Stimulated activated CD8-positive, alpha-beta memory T cell treated with anti-CD3 and anti-CD28 coated beads, Interleukin-7, amount 100 ng/mL, for 4 hours (primary cell): ENCODE measurements at regions not wholly inside any gene's neighbourhood (a gene's known extent, or its start where the extent isn't known, plus 50 kb on each side); places are given as distances from the start of the nearest gene placed in this dataset.

ENCODE experiments used
- DNase-seq, 2 donors: peaks; one replicate each; pipeline ENCODE4 v3.0.0-alpha.2; 2020; ENCODE audit warnings: low read depth in 2 of 2

DNA sequence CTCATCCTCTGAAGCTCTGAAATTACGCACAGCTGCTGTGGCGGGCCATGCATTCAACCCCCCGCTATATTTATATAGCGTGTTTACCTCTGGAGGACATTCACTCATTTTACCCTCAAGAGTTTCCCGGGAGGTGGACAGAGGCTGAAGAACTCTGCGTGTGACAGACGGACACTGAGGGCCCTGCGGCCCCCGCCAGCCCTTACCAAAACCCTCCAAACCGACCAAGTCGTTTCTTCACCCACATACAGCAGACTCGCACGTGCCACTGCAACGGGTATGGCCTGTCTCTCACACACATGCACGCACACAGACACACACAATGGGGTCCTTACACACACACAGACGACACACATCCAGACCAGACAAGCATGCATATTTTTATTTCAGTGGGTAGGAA, 216.4 kb upstream of the FOXF1 start:
- DNase-seq = no peak

GRCh38 chr16:86294535-86295196, 215.7 kb upstream of the FOXF1 start:
- no peak for DNase-seq

GRCh38 chr16:86296256-86296655, 214.1 kb upstream of the FOXF1 start:
- no peak for DNase-seq

GRCh38 chr16:86297391-86297790, 212.9 kb upstream of the FOXF1 start:
- DNase-seq = no peak

GRCh38 chr16:86297866-86298757, 212.2 kb upstream of the FOXF1 start:
- DNase-seq = no peak

- DNase-seq = no peak
Measured at GRCh38 chr16:86298758-86299134, 211.6 kb upstream of the FOXF1 start.

DNA sequence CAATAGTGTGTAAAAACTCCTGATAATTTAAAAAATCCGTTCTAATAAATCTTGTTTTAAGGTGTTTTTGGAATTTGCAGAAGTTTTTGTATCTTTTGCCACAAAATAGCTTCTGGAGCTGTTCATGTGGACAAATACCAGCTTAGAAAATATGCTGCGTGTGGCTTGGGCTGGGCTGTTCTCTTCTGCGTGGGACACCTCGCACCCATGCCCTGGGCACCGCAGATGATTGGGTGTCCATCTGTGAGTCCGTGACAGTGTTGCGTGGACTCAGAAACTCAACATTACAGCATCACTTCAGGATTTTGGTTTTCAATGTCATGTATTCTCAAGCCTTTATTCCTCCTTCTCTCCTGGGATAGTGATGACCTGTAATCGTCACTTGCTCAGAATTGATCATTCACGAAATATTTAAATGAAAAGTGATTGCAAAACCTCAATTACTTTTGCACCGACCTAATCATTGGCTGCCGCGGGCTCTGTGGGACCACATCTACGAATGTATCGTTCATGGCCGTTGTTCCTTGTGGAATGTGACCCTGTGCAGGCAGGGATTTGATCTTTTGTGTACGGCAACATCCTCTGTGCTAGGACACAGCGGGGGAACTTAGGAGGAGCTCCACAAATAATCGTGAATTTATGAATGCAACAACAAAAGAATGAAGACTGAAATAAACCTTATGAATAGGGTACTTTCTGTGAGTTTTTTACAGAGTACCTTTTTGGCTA, 210.3 kb upstream of the FOXF1 start:
- no peak for DNase-seq

GRCh38 chr16:86300746-86301481, 209.4 kb upstream of the FOXF1 start:
- no peak for DNase-seq

DNA sequence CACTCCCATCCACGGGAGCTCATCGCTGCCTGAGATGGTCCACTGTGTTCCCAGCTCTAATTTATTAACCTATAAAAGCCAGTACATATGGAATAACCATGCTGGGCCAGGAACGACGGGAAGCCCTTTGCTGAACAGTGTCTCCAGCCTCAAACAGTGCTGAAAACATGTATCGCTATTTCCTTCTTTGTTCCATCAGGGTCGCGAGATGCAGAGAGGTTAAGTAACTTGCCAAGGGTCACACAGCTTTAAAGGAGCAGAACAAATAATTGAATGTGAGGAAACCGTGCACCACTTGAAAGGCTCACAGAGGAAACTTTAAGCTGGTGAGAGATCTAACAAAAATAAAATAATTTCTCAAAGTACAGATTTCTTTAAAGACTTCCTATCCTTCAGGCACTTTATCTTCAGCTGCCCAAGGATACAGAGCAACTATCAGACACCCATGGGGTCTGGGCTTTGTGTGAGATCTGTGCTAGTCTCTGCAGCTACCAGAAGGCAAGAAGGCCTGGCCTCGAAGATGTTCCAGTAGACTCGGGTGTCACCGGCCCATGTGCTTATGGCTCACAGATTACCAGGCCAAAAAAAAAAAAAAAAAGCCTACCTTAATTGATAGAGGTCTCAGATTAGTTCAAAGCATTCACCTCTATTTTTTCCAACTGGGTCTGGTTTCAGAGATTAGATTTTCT, 207.8 kb upstream of the FOXF1 start:
- no peak for DNase-seq

DNA sequence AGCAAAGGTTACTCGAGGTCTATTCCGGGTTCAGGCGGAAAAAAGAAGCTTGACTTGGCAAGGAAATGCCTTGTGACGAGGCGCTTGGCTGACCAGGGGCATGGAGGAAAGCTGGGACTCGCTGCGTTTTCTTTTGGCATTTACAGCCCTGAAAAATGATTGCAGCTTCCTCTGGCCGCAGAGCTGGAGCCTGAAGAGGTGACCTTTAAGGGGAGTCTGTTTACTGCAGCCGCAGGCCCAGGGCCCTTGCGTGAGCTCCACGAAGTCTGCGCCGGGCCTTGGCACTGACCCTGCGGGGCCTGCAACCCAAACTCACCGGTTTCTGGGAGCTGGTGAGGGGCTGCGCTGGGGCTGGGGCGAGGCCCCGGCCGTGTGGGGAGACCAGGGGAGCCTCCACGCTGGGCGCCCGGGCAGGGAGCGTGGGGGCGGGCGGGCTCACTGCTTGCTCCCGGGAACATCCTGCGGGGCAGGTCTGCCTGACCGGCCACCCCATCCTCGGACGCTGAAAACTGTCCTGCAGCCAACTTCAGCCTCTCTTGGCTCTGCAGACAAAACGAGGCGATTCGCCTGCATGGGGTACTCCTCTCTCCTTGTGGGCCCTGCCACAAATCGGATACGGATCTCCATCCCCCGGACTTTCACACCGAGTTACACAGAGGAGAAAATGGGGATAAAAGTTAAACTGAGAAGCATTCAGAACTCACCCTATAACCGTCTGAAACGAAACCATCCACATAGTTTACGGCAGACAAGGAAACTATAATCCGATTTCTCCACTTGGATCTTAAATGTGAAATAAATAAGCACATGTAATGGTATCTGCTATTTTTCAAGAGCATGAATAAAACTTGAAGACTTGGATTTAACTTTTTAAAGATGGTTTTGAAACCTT, 206.3 kb upstream of the FOXF1 start:
- DNase-seq = no peak

DNA sequence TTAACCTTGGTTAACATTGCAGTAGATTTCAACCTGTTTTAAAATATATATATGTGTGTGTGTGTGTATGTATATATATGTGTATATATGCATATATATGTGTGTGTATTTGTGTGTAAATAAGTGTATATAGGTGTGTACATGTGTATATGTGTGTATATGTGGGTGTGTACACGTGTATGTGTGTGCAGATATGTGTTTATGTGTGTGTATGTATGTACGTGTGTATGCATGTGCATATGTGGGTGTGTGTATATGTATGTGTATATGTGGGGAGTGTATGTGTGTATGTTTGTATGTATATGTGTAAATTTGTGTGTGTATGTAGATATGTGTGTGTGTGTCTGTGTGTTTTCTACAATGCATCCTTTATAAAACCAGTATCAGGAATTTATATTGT, 205.5 kb upstream of the FOXF1 start:
- DNase-seq = no peak

DNA sequence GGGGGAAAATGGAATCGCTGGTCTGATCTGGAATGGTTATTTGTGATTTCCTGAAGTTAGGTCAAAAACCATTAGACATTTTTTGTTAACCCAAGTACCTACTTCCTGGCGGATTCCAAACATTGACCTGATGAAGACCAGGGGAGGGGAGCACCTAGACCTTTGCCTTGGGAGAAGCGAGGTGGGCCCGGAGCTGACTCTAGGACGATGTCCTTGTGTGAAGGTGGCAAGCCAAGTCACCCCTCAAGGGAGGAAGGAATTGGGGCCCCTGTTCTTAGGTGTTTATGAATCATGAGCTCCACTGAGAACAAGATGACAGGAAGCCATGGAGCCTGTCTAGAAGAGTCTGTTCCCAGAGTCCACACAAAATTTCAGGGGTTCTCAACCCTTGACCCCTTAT, 204.9 kb upstream of the FOXF1 start:
- DNase-seq = no peak

DNA sequence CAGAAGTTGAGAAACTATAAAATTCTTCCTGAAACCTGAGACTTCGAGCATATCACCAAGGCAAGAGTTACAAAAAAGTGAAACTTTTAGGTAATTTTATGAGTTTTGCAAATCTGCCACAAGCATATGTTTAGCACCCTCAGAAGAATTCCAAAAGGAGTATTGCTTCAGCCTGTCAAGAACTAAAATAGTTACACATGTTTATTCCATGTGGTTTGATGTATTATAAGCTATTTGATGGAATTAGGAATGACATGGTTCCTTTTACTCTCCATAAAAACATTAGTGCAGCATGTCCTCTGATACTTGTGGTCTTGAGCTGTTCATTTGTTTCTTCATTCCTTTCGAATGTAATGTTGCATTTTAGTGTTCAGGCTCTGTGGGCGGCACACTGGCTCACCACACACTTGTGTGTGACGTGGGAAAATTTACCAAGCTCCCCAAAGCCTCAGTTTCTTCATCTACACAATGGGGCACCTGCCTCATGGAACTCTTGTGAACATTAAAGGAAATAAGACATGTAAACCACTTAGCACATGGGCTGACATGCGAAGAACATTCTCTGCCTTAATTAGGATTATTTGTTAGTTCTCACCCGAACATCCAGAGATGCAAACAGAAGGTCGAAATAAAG, 204.2 kb upstream of the FOXF1 start:
- no peak for DNase-seq

DNA sequence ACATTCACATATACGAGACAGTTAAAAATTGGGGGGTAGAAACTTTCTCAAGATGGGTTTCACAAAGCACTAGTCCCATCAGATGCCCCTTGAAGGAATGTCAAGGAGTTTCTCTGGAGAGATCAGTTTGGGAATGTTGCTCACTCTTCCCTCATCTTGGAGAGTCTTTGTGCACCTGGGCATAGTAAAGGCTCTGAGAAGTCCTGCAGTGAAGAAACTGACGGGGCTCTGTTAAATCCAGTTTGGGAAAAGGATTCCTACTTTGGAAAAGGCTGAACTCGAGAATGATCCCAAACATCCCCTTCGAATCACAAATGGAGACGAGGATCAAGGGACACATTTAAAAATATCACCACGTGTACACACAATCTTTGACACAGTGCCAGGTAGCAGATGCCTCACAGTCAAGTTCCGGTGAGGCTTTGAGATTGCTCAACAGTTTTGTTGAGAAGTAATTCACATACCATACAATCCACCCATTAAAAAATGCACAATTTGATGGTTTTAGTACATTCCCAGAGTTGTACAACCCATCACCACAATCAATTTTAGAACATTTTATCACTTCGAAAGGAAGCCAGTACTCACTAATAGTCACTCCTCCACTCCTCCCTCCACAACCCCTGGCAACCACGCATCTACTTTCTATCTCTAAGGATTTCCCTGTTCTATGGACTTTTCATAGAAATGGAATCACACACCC, 203.4 kb upstream of the FOXF1 start:
- no peak for DNase-seq

DNA sequence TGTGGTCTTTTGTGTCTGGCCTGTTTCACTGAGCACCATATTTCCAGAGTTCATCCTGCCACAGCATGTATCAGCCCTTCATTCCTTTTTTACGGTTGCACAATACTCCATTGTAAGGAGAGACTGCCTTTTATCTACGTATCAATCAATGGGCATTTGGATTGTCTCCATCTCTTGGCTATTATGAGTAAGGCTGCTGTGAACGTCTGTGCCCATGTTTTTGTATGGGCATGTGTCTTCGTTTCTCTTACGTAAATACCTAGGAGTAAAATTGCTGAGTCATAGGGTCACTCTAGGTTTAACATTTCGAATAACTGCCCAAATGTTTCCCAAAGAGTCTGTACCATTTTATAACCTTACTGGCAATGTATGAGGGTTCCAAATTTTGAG, 202.8 kb upstream of the FOXF1 start:
- DNase-seq = no peak

- no peak for DNase-seq
Measured at GRCh38 chr16:86308514-86308913, 201.8 kb upstream of the FOXF1 start.

- DNase-seq = no peak
Measured at GRCh38 chr16:86313631-86314030, 196.7 kb upstream of the FOXF1 start.

DNA sequence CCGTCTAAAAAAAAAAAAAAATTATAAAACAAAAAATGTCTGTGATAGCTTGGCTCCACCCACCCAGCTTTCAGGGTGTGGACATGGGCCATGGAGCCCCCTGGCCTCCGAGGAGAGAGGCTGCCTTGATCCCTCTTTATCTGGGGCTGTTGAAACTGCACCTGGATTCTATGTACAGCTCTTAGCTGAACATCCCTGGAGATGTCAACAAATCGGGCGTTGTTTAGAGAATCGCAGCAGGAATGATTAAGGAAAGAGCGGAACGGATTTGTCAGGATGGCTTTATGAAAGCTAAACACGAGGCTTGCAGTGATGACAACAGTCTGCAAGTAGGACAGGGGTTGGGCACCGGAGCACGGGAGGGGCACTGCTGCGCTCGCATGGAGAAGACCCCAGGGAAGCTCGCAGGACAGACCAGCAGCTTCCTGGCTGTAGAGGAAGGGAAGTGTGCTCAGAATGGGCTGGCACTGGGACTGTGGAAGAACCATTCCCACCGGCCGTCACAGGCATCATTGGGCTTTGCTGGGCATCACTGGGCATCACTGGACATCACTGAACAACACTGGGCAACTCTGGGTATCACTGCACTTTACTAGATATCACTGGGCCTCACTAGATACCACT, 195.8 kb upstream of the FOXF1 start:
- DNase-seq = no peak
